Choroid plexus epithelial cell (primary cell): ENCODE measurements at regions not wholly inside any gene's neighbourhood (a gene's known extent, or its start where the extent isn't known, plus 50 kb on each side); places are given as distances from the start of the nearest gene placed in this dataset.
"Not testable (repeated sequence)": the region's sequence is repeated elsewhere in the genome, so short reads cannot be mapped to it uniquely, and the experiment has no call there.

Experiments
- DNase-seq: peaks from one replicate; pipeline ENCODE4 v3.0.0-alpha.2; 2010; ENCODE audit warnings: low read depth
- H3K4me3 ChIP-seq: 2 replicates; pipeline ENCODE4 v1.5.1; 2011; ENCODE audit warnings: low read depth, mild to moderate bottlenecking, control low read depth, low read length, moderate library complexity
- TF ChIP-seq, protein P1 (sequence below): conservative IDR thresholded peaks from 2 replicates; pipeline ENCODE4 v1.5.1; 2011; ENCODE audit warnings: low read depth, mild to moderate bottlenecking, control low read depth, inconsistent platforms, low read length, moderate library complexity

DNA sequence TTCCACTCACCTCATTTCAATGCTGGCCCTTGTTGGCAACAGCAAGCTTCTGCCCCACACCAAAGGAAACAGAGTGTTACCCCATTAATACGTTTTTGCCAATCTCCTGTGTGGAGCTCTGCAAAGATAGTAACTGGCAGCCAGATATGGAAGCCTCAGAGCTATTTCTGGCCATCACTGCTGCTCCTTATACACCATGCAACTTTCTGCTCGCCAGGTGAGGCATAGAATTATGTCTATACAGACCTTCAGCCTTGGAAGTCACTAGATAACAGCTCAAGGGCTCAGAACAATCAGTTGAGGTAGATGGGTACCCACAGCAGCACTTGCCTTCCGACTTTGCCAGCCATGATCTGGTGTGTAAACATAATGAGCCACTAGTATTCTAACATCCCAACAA lies 214.8 kb upstream of the ALG10B start:
- TF ChIP-seq, protein P1, sequence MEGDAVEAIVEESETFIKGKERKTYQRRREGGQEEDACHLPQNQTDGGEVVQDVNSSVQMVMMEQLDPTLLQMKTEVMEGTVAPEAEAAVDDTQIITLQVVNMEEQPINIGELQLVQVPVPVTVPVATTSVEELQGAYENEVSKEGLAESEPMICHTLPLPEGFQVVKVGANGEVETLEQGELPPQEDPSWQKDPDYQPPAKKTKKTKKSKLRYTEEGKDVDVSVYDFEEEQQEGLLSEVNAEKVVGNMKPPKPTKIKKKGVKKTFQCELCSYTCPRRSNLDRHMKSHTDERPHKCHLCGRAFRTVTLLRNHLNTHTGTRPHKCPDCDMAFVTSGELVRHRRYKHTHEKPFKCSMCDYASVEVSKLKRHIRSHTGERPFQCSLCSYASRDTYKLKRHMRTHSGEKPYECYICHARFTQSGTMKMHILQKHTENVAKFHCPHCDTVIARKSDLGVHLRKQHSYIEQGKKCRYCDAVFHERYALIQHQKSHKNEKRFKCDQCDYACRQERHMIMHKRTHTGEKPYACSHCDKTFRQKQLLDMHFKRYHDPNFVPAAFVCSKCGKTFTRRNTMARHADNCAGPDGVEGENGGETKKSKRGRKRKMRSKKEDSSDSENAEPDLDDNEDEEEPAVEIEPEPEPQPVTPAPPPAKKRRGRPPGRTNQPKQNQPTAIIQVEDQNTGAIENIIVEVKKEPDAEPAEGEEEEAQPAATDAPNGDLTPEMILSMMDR = no peak
- H3K4me3 ChIP-seq = no peak overlapping the region
- DNase-seq = no peak

- no peak for DNase-seq
- TF ChIP-seq, protein P1 = no peak
- H3K4me3 ChIP-seq = no peak overlapping the region
Observed at GRCh38 chr12:38102197-38102596, 214.4 kb upstream of the ALG10B start.

GRCh38 chr12:38110026-38110699 lies 206.4 kb upstream of the ALG10B start:
- H3K4me3 ChIP-seq = no peak overlapping the region
- DNase-seq = no peak
- TF ChIP-seq, protein P1 = no peak

DNA sequence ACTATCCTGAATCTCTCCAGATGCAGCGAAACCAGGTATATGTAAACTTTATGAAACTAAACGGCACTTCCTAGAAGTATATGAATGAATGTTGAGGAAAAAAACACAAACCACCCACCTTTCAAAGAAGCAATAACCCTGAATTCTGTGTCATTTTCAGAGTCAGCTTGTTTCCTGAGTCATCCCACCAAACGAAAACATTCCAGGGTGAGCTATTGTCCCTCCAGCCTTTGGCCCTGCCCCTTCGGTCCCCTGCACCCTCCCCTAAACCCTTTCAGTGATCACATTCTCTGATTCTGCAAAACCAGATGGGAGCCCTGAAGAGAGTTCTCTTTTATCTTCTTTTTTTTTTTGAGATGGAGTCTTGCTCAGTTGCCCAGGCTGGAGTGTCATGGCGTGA lies 202.6 kb upstream of the ALG10B start:
- TF ChIP-seq, protein P1 = no peak

DNA sequence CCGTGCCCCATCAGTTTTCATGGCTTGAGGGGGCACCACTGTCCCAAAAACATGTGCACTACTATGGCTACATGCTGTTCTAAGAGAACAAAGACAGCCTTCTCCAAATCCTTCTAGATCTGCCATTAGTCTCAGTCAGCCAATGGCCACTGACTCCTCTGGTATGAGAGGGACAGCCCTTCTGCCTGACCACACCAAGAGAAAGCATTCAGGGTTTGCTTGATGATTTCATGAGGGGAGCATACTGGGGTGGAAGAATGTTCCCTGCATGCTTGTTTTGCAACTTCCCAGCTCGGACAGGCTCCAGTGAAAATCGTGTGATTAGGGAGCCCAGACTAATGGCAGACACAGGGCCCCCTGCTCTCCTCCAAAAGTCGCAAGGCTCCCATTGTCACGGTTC lies 199.6 kb upstream of the ALG10B start:
- no peak for DNase-seq
- no peak overlapping the region for H3K4me3 ChIP-seq
- TF ChIP-seq, protein P1 = no peak

More for the DNA sequence above, 202.6 kb upstream of the ALG10B start:
- H3K4me3 ChIP-seq = no peak overlapping the region
- DNase-seq = no peak

DNA sequence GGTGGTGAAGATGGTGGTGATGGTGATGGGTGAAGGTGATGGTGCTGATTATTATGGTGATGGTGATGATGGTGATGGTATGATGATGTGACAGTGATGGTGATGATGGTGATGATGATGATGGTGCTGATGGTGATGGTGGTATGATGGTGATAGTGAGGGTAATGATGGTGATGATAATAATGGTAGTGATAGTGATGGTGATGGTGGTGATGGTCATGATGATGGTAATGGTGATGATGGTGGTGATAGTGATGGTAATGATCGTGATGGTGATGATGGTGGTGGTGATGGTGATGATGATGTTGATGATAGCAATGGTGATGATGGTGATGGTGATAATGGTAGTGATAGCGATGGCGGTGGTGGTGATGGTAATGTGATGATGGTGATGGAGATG lies 197.9 kb upstream of the ALG10B start:
- TF ChIP-seq, protein P1 = no peak
- no peak overlapping the region for H3K4me3 ChIP-seq
- DNase-seq = no peak

GRCh38 chr12:38120438-38120837 lies 196.1 kb upstream of the ALG10B start:
- TF ChIP-seq, protein P1 = no peak
- no peak for DNase-seq
- H3K4me3 ChIP-seq = no peak overlapping the region

GRCh38 chr12:38123028-38123427 lies 193.5 kb upstream of the ALG10B start:
- H3K4me3 ChIP-seq, DNase-seq: not testable (repeated sequence)
